IMR-90 (cell line): ENCODE measurements at regions not wholly inside any gene's neighbourhood (a gene's known extent, or its start where the extent isn't known, plus 50 kb on each side); places are given as distances from the start of the nearest gene placed in this dataset.

Experiments
- ATAC-seq: fragments of 200-7000 bp; cut with Tn5 transposase; 2 replicates; pipeline ENCODE4 v1.9.1; 2020; ENCODE audit warnings: low read depth, mild to moderate bottlenecking, moderate library complexity
- BruUV-seq: library from RNA; stranded (reverse); fragments of 400-500 nt; replicated peaks from 2 replicates; lab custom pipeline; 2021; lab: Mats Ljungman, UMichigan
- CTCF ChIA-PET: fragments of 300-600 bp; formaldehyde crosslinking; extraction: SDS; loops from one replicate; lab custom pipeline; 2021; ENCODE audit warnings: antibody characterized with exemption; lab: Yijun Ruan, JAX
- POLR2A ChIA-PET: fragments of 300-600 bp; sonication (Branson Sonifier 250); formaldehyde crosslinking; loops from one replicate; lab custom pipeline; 2022; ENCODE audit warnings: antibody characterized with exemption; ENCODE audit not compliant: unreplicated experiment; lab: Charles Lee
- DNase-seq: peaks from one replicate; pipeline ENCODE4 v3.0.0; 2013
- H2AFZ ChIP-seq: replicated peaks from 2 replicates; pipeline ENCODE3; 2013; ENCODE audit warnings: low read length, mild to moderate bottlenecking; ENCODE audit not compliant: poor library complexity
- H2AK5ac ChIP-seq: 2 replicates; pipeline ENCODE4 v1.6.1; 2013; ENCODE audit warnings: low read depth, low read length, inconsistent platforms
- H2AK9ac ChIP-seq: replicated peaks from 2 replicates; pipeline ENCODE3; 2013; ENCODE audit warnings: mild to moderate bottlenecking, low read depth, low read length, moderate library complexity; ENCODE audit not compliant: poor library complexity
- H2BK120ac ChIP-seq: 2 replicates; pipeline ENCODE4 v1.6.1; 2013; ENCODE audit warnings: low read depth, low read length, inconsistent platforms
- H2BK15ac ChIP-seq: 3 replicates; pipeline ENCODE4 v1.6.1; 2013; ENCODE audit warnings: low read depth, low read length, inconsistent platforms
- H2BK20ac ChIP-seq: 2 replicates; pipeline ENCODE4 v1.6.1; 2013; ENCODE audit warnings: low read depth, mild to moderate bottlenecking, inconsistent platforms, low read length, moderate library complexity
- H2BK5ac ChIP-seq: 2 replicates; pipeline ENCODE4 v1.6.1; 2013; ENCODE audit warnings: mild to moderate bottlenecking, low read depth, low read length, inconsistent platforms; ENCODE audit not compliant: poor library complexity, severe bottlenecking
- H3K14ac ChIP-seq: replicated peaks from 2 replicates; pipeline ENCODE4 v1.6.1; 2013; ENCODE audit warnings: low read depth, low read length, inconsistent platforms
- H3K18ac ChIP-seq: 2 replicates; pipeline ENCODE4 v1.6.1; 2013; ENCODE audit warnings: low read depth, low read length, control low read depth
- H3K23ac ChIP-seq: 2 replicates; pipeline ENCODE4 v1.6.1; 2013; ENCODE audit warnings: low read depth, low read length, inconsistent platforms
- H3K27ac ChIP-seq: 2 replicates; pipeline ENCODE4 v1.5.1; 2013; ENCODE audit warnings: mild to moderate bottlenecking, control low read depth, low read length; ENCODE audit not compliant: insufficient read depth
- H3K27me3 ChIP-seq: 2 replicates; pipeline ENCODE4 v1.6.1; 2013; ENCODE audit warnings: low read length; ENCODE audit not compliant: control insufficient read depth, insufficient read depth
- H3K36me3 ChIP-seq: 2 replicates; pipeline ENCODE4 v1.6.1; 2013; ENCODE audit warnings: low read length, mixed read lengths; ENCODE audit not compliant: control insufficient read depth, insufficient read depth
- H3K4ac ChIP-seq: 2 replicates; pipeline ENCODE4 v1.6.1; 2013; ENCODE audit warnings: low read depth, low read length, inconsistent platforms
- H3K4me1 ChIP-seq: 2 replicates; pipeline ENCODE4 v1.6.1; 2013; ENCODE audit warnings: low read length, mixed read lengths; ENCODE audit not compliant: control insufficient read depth, insufficient read depth
- H3K4me2 ChIP-seq: 2 replicates; pipeline ENCODE4 v1.6.1; 2013; ENCODE audit warnings: low read depth, mild to moderate bottlenecking, control low read depth, low read length, moderate library complexity
- H3K4me3 ChIP-seq: 2 replicates; pipeline ENCODE4 v1.5.1; 2013; ENCODE audit warnings: low read depth, mild to moderate bottlenecking, control low read depth, low read length, moderate library complexity; ENCODE audit not compliant: insufficient read depth
- H3K56ac ChIP-seq: 2 replicates; pipeline ENCODE4 v1.6.1; 2013; ENCODE audit warnings: low read length, inconsistent platforms; ENCODE audit not compliant: insufficient read depth; ENCODE audit errors: extremely low read depth
- H3K79me1 ChIP-seq, 2 experiments: 2 replicates each; pipeline ENCODE4 v1.6.1; 2013; ENCODE audit warnings: low read length in 2 of 2, inconsistent platforms in 1 of 2, low read depth in 1 of 2
- H3K9ac ChIP-seq: 2 replicates; pipeline ENCODE4 v1.6.1; 2013; ENCODE audit warnings: low read depth, low read length, control low read depth
- H3K9me1 ChIP-seq: 2 replicates; pipeline ENCODE4 v1.6.1; 2013; ENCODE audit warnings: low read length, inconsistent platforms; ENCODE audit not compliant: insufficient read depth
- H3K9me3 ChIP-seq: 2 replicates; pipeline ENCODE4 v1.6.1; 2013; ENCODE audit warnings: low read length; ENCODE audit not compliant: control insufficient read depth, insufficient read depth
- H4K20me1 ChIP-seq: 2 replicates; pipeline ENCODE4 v1.6.1; 2013; ENCODE audit warnings: low read length, inconsistent platforms; ENCODE audit not compliant: insufficient read depth
- H4K5ac ChIP-seq: 2 replicates; pipeline ENCODE4 v1.6.1; 2013; ENCODE audit warnings: mild to moderate bottlenecking, low read depth, low read length, control low read depth
- H4K8ac ChIP-seq, 2 experiments: 2 replicates each; pipeline ENCODE4 v1.6.1; 2013; ENCODE audit warnings: low read depth in 2 of 2, low read length in 2 of 2, control low read depth in 1 of 2, inconsistent platforms in 1 of 2
- H4K91ac ChIP-seq: 2 replicates; pipeline ENCODE4 v1.6.1; 2013; ENCODE audit warnings: low read depth, low read length, inconsistent platforms; ENCODE audit not compliant: insufficient read depth
- CEBPB ChIP-seq: IDR thresholded peaks from 2 replicates; pipeline ENCODE4 v1.6.1; 2012; ENCODE audit warnings: low read depth, low read length, improper control_type of control experiment
- CHD1 ChIP-seq: IDR thresholded peaks from 2 replicates; pipeline ENCODE4 v1.6.1; 2012; ENCODE audit warnings: low read depth, low read length, improper control_type of control experiment
- FOS ChIP-seq: fragments of 150-350 bp; IDR thresholded peaks from 2 replicates; pipeline ENCODE4 v1.6.1; 2016; ENCODE audit warnings: low read depth, low read length
- MAFK ChIP-seq: IDR thresholded peaks from 2 replicates; pipeline ENCODE4 v1.6.1; 2012; ENCODE audit warnings: low read depth, low read length, improper control_type of control experiment
- MAZ ChIP-seq: IDR thresholded peaks from 2 replicates; pipeline ENCODE4 v1.6.1; 2012; ENCODE audit warnings: low read depth, mild to moderate bottlenecking, low read length, improper control_type of control experiment, moderate library complexity, borderline replicate concordance
- MXI1 ChIP-seq: IDR thresholded peaks from 2 replicates; pipeline ENCODE4 v1.6.1; 2012; ENCODE audit warnings: low read depth, mild to moderate bottlenecking, low read length, moderate library complexity, borderline replicate concordance
- NFE2L2 ChIP-seq: fragments of 150-350 bp; IDR thresholded peaks from 2 replicates; pipeline ENCODE4 v1.6.1; 2016; ENCODE audit warnings: low read depth, mild to moderate bottlenecking, low read length
- POLR2A ChIP-seq: IDR thresholded peaks from 2 replicates; pipeline ENCODE4 v1.6.1; 2012; ENCODE audit warnings: mild to moderate bottlenecking, low read depth, low read length
- RAD21 ChIP-seq: IDR thresholded peaks from 2 replicates; pipeline ENCODE4 v1.6.1; 2012; ENCODE audit warnings: low read length, improper control_type of control experiment
- RCOR1 ChIP-seq: IDR thresholded peaks from 2 replicates; pipeline ENCODE4 v1.6.1; 2012; ENCODE audit warnings: mild to moderate bottlenecking, low read length, improper control_type of control experiment; ENCODE audit not compliant: insufficient replicate concordance
- RFX5 ChIP-seq: IDR thresholded peaks from 2 replicates; pipeline ENCODE4 v1.8.0; 2012; ENCODE audit warnings: low read depth, mild to moderate bottlenecking, low read length, moderate library complexity
- SMC3 ChIP-seq: fragments of 150-350 bp; IDR thresholded peaks from 2 replicates; pipeline ENCODE4 v1.6.1; 2016; ENCODE audit warnings: low read depth, mild to moderate bottlenecking, antibody characterized with exemption, low read length, moderate library complexity
- WGBS, 2 experiments: methylation state at CpG; one replicate each; pipeline versions ENCODE4 v1.1.5 to v1.1.7; 2013; ENCODE audit warnings: missing lambda C conversion rate in 2 of 2; ENCODE audit not compliant: insufficient read length in 1 of 2; ENCODE audit errors: extremely low coverage in 2 of 2; 5-methylcytosine and 5-hydroxymethylcytosine counted together
- dilution Hi-C: fragments of 300-500 bp; cut with HindIII; formaldehyde crosslinking; loops from one replicate; pipeline ENCODE4 v1.14.3; 2018; ENCODE audit warnings: low sequenced_read_pairs; ENCODE audit not compliant: unreplicated experiment
- in situ Hi-C: fragments of 300-500 bp; cut with MboI; formaldehyde crosslinking; loops from 3 replicates; pipeline ENCODE4 v1.14.3; 2019; ENCODE audit warnings: low sequenced_read_pairs, inconsistent platforms, mixed read lengths
- intact Hi-C: fragments of 100-400 bp; cut with micrococcal nuclease; formaldehyde crosslinking; loops from 2 replicates; pipeline ENCODE4 v1.10.0; 2022
- TF ChIP-seq, protein P1 (sequence below): conservative IDR thresholded peaks from 2 replicates; pipeline ENCODE4 v1.5.1; 2012; ENCODE audit warnings: mild to moderate bottlenecking, low read depth, low read length, improper control_type of control experiment
- TF ChIP-seq, protein P2 (sequence below): fragments of 150-350 bp; IDR thresholded peaks from 2 replicates; pipeline ENCODE4 v1.6.1; 2016; ENCODE audit warnings: low read depth, mild to moderate bottlenecking, low read length, moderate library complexity, borderline replicate concordance
- TF ChIP-seq, protein P3 (sequence below): fragments of 150-350 bp; IDR thresholded peaks from 2 replicates; pipeline ENCODE4 v1.6.1; 2017; ENCODE audit warnings: mild to moderate bottlenecking, antibody characterized with exemption, low read length, low read depth

DNA sequence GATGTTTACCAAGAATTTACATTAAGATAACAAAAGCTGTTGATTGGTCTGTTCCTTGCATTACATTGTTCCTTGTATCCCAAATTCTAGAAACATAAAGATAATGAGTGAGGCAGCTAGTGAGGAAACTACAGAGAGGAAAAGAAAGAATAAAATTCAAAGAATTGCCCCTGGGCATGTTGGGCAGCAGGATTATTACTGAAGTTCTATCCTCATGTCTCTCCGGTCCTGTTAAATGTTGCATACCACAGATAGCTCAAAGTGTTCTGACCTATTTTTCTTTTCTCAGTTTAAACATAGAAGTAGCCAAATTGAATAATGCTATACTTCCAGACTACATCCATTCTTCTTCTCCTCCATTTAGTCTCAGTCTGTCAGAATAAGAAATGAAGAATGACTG lies 58.2 kb upstream of the DYNC1I2 start:
- peak; percentile 51; the same call in 1 of the 2 replicates for ATAC-seq
- Histone ChIP-seq H3K27ac (no peak overlapping the region), H2AFZ (no peak overlapping the region), H2AK5ac (no peak overlapping the region), H4K20me1 (no peaks in the 10 kb centered on the region), H4K91ac (no peak overlapping the region), H3K4ac (no peak overlapping the region), H2BK120ac (no peak overlapping the region), H3K4me2 (no peak overlapping the region), H3K9ac (no peak overlapping the region), H3K9me1 (no peaks in the 10 kb centered on the region), H2BK15ac (no peak overlapping the region), H2BK20ac (no peak overlapping the region), H3K14ac (no peak overlapping the region), H3K36me3 (no peaks in the 10 kb centered on the region), H3K18ac (no peak overlapping the region), H3K56ac (no peak overlapping the region), H3K4me1 (no peaks in the 10 kb centered on the region), H3K79me1 (no peaks in the 10 kb centered on the region), H3K23ac (no peak overlapping the region), H3K4me3 (no peak overlapping the region), H4K5ac (no peak overlapping the region), H2AK9ac (no peak overlapping the region), H3K9me3 (peaks cover 22% of the 10 kb centered on the region), H4K8ac (no peak overlapping the region), H2BK5ac (no peak overlapping the region), H3K27me3 (peaks cover 17% of the 10 kb centered on the region)
- ChIA-PET CTCF (no interaction called here), POLR2A (interaction anchor here (0.5 kb wide), 1 partner anchor 548 kb away, joined by 3 read pairs; no protein-coding TSS in a partner anchor)
- BruUV-seq: no TSS peak
- in situ Hi-C loops: no loop called here
- DNase-seq: no peak
- dilution Hi-C loops: no loop called here
- intact Hi-C loops: no loop called here
- no CpG with 5 or more reads among the region's 1 CpG for WGBS, 2 experiments
- TF ChIP-seq RAD21 (no peak), NFE2L2 (no peak), MAFK (no peak), FOS (no peak), SMC3 (no peak), RFX5 (no peak), MXI1 (no peak), RCOR1 (no peak), MAZ (no peak), CEBPB (no peak), POLR2A (no peak), CHD1 (no peak)
- TF ChIP-seq, protein P1, sequence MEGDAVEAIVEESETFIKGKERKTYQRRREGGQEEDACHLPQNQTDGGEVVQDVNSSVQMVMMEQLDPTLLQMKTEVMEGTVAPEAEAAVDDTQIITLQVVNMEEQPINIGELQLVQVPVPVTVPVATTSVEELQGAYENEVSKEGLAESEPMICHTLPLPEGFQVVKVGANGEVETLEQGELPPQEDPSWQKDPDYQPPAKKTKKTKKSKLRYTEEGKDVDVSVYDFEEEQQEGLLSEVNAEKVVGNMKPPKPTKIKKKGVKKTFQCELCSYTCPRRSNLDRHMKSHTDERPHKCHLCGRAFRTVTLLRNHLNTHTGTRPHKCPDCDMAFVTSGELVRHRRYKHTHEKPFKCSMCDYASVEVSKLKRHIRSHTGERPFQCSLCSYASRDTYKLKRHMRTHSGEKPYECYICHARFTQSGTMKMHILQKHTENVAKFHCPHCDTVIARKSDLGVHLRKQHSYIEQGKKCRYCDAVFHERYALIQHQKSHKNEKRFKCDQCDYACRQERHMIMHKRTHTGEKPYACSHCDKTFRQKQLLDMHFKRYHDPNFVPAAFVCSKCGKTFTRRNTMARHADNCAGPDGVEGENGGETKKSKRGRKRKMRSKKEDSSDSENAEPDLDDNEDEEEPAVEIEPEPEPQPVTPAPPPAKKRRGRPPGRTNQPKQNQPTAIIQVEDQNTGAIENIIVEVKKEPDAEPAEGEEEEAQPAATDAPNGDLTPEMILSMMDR: no peak
- TF ChIP-seq, protein P2, sequence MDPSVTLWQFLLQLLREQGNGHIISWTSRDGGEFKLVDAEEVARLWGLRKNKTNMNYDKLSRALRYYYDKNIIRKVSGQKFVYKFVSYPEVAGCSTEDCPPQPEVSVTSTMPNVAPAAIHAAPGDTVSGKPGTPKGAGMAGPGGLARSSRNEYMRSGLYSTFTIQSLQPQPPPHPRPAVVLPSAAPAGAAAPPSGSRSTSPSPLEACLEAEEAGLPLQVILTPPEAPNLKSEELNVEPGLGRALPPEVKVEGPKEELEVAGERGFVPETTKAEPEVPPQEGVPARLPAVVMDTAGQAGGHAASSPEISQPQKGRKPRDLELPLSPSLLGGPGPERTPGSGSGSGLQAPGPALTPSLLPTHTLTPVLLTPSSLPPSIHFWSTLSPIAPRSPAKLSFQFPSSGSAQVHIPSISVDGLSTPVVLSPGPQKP: no peak
- TF ChIP-seq, protein P3, sequence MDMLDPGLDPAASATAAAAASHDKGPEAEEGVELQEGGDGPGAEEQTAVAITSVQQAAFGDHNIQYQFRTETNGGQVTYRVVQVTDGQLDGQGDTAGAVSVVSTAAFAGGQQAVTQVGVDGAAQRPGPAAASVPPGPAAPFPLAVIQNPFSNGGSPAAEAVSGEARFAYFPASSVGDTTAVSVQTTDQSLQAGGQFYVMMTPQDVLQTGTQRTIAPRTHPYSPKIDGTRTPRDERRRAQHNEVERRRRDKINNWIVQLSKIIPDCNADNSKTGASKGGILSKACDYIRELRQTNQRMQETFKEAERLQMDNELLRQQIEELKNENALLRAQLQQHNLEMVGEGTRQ: no peak
